ENCODE measurements at regions not wholly inside any gene's neighbourhood (a gene's known extent, or its start where the extent isn't known, plus 50 kb on each side); places are given as distances from the start of the nearest gene placed in this dataset.
"Not testable (repeated sequence)": the region's sequence is repeated elsewhere in the genome, so short reads cannot be mapped to it uniquely, and the experiment has no call there.

DNA sequence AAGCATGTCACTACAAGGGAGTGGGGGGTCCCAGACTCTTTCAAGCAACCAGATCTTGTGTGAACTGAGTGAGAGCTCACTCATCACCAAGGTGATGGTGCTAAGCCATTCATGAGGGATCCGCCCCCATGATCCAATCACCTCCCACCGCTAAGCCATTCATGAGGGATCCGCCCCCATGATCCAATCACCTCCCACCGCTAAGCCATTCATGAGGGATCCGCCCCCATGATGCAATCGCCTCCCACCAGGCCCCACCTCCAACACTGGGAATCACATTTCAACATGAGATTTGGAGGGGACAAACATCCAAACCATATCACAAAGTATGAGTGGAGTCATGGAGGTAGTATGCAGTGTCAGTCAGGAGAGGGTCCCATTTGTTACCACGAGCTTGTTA lies 64.8 kb upstream of the PROKR2 start:
- not testable (repeated sequence) for DNase-seq

DNA sequence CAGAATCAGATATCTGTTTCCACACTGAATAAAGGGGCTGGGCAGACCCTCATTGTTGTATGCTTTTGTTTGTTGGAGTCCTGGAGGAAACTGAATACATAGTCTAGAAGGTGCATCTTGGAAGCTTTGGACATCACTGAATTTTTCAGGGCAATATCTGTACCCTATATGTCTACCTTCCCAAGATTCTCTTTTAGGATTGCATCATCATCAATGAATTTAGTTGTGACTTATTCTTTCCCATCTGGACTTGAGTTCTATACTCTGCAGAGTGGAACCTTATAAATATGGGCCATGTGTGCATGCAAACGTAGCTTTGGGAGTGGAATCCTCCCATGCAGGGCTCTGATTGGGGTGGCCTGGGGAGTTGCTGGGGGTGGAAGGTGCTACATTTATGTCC lies 60.7 kb upstream of the PROKR2 start:
- no peak for DNase-seq

DNA sequence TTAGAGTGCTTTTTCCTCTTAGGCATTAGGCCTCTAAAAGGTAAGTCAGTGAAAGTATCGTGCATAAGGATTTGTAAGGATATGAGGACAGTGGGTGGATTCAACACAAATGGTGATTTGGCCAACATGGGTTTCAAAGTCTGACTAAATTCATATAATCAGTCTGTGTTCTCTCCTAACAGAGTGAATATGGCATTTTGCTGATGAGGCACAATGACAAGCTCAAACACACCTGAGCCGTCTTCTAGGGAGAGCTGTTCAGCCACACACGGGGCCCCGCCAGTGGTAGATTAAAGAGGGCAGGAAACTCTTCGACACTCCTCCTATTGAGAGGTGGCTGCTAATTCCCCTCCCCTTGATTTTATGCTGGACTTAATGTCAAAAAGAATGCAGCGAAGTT lies 59.5 kb upstream of the PROKR2 start:
- DNase-seq, result no peak

DNA sequence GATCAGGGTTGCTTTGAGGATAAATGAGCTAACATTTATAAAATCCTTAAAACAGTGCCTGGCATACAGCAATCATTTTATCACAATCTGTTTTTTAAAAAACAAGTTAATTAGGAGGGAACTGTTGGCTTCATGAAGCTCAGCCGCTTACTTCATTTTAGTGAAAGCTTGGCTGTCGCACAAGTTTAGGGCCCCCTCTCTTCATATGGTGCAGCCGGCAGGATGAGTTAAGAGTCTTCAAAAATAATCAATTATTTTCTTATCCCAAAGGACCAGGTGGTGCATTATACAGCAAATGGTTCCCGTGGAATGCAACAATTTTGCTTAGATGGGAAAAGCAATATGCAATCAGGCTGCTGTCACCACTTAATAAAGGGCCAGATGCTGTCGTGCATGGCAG lies 57.4 kb upstream of the PROKR2 start:
- no peak for DNase-seq

GRCh38 chr20:5372371-5372770 lies 55.6 kb upstream of the PROKR2 start:
- no peak for DNase-seq

GRCh38 chr20:5369629-5370028 lies 52.9 kb upstream of the PROKR2 start:
- no peak for DNase-seq

All from activated naive CD4-positive, alpha-beta T cell treated with Interleukin-2 at 50 U/mL for 16 hours (primary cell).